ENCODE measurements at regions not wholly inside any gene's neighbourhood (a gene's known extent, or its start where the extent isn't known, plus 50 kb on each side); places are given as distances from the start of the nearest gene placed in this dataset.

GRCh38 chr2:150165988-150166312, 321.5 kb downstream of the RND3 start:
- DNase-seq (ENCODE audit: low read depth, low spot score) (no peak), FAIRE-seq (no peak)
- no peaks in the 10 kb centered on the region for H3K79me2 ChIP-seq (ENCODE audit: control insufficient read depth, insufficient read depth, low read length)
- no peaks in the 10 kb centered on the region for H3K9me3 ChIP-seq (replicated peaks; ENCODE audit: control insufficient read depth, insufficient read depth, low read length)
- H3K27me3 ChIP-seq (ENCODE audit: control insufficient read depth in 2 of 2, insufficient read depth in 2 of 2, low read length in 2 of 2): no peaks in the 10 kb centered on the region
- peak overlapping the region; percentile 90 for H2AFZ ChIP-seq (ENCODE audit: low read depth, low read length)
- no peak overlapping the region for H3K9ac ChIP-seq (replicated peaks; ENCODE audit: extremely low read depth, insufficient read depth, low read length)
- ChIA-PET POLR2A (no interaction called here), CTCF (interaction anchor here (1.1 kb wide), 1 partner anchor 18 kb away, joined by 3 read pairs; no protein-coding TSS in a partner anchor)
- peak overlapping the region; percentile 61 for H3K27ac ChIP-seq (ENCODE audit: insufficient read depth, low read depth, low read length)
- H3K9me1 ChIP-seq (replicated peaks; ENCODE audit: control insufficient read depth, extremely low read depth, insufficient read depth, low read length): no peaks in the 10 kb centered on the region
- H3K4me1 ChIP-seq (ENCODE audit: control insufficient read depth, extremely low read depth, insufficient read depth, low read length): peaks cover 39% of the 10 kb centered on the region
- intact Hi-C loops (cut with micrococcal nuclease): loop anchor here (1.0 kb wide), 1 partner anchor 518 kb away; no protein-coding TSS in a partner anchor
- no TSS peak for BruUV-seq (replicated peaks)
- no peaks in the 10 kb centered on the region for H3K36me3 ChIP-seq (ENCODE audit: control insufficient read depth in 2 of 2, extremely low read depth in 1 of 2, insufficient read depth in 2 of 2, low read length in 2 of 2)
- dilution Hi-C loops (cut with MboI; ENCODE audit: extremely low pct_ligation_motif_present, low sequenced_read_pairs): no loop called here
- TF ChIP-seq GATA2 (IDR thresholded peaks at IDR 0.05; ENCODE audit: insufficient read depth, insufficient read length, low read depth, low read length) (no peak), POLR2AphosphoS5 (IDR thresholded peaks at IDR 0.05; ENCODE audit: insufficient read depth, low read depth, low read length) (no peak), CTCF (IDR thresholded peaks at IDR 0.05; ENCODE audit: extremely low read depth in 1 of 2, insufficient read depth in 1 of 2, low read depth in 1 of 2, low read length in 2 of 2) (no peak), EZH2 (IDR thresholded peaks at IDR 0.05; ENCODE audit: borderline replicate concordance, low read depth, low read length, severe bottlenecking) (no peak), JUN (IDR thresholded peaks at IDR 0.05; ENCODE audit: borderline replicate concordance, insufficient read depth, insufficient read length, low read depth) (no peak), FOS (IDR thresholded peaks at IDR 0.05; ENCODE audit: borderline replicate concordance, insufficient read depth, low read length) (no peak), MAX (IDR thresholded peaks at IDR 0.05; ENCODE audit: insufficient read depth, insufficient read length) (no peak), POLR2A (IDR thresholded peaks at IDR 0.05; ENCODE audit: low read depth, low read length) (no peak), MYC (IDR thresholded peaks at IDR 0.05; ENCODE audit: low read depth, low read length) (no peak)
- H3K4me3 ChIP-seq (replicated peaks in 1 of 3; ENCODE audit: insufficient read depth in 1 of 3, low read depth in 1 of 3, low read length in 3 of 3): no peak overlapping the region
- peak overlapping the region; percentile 30 for H3K4me2 ChIP-seq (ENCODE audit: insufficient read depth, low read length)
- no peaks in the 10 kb centered on the region for H4K20me1 ChIP-seq (replicated peaks; ENCODE audit: control insufficient read depth, extremely low read depth, insufficient read depth, low read length)
